K562 (cell line): ENCODE measurements at regions not wholly inside any gene's neighbourhood (a gene's known extent, or its start where the extent isn't known, plus 50 kb on each side); places are given as distances from the start of the nearest gene placed in this dataset.

ENCODE experiments used
- TF ChIP-seq, protein P1 (sequence below): fragments of 250-450 bp; sonication (Bioruptor Pico); IDR thresholded peaks from 2 replicates; pipeline ENCODE4 v1.8.0; 2022; ENCODE audit warnings: inconsistent platforms
- TF ChIP-seq, protein P2 (sequence below): fragments of 250-450 bp; sonication (Bioruptor Pico); IDR thresholded peaks from 2 replicates; pipeline ENCODE4 v1.5.0; 2022; ENCODE audit warnings: mild to moderate bottlenecking
- TF ChIP-seq, protein P3 (sequence below), 2 experiments: fragments of 450-650 bp in 1 of 2; IDR thresholded peaks; 2 replicates each; pipeline ENCODE4 v1.6.1; 2011 to 2017; ENCODE audit warnings: low read depth in 2 of 2, antibody characterized with exemption in 1 of 2, borderline replicate concordance in 1 of 2, low read length in 1 of 2, mild to moderate bottlenecking in 1 of 2, mixed read lengths in 1 of 2; ENCODE audit not compliant: control insufficient read depth in 1 of 2

DNA sequence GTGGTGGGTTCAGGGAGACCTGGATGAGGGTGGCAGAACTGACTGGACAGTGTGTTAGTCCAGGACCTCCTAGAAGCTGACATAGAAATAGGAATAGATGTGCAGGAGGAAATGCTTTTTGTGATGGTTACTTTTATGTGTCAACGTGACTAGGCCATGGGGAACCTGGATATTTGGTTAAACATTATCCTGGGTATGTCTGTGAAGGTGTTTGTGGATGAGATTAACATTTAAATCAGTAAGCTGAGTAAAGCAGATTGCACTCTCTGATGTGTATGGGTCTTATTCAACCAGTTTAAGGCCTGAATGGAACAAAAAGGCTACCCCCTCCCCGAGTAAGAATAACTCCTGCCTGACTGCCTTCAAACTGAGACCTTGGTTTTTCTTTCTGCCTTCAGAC lies 219.3 kb downstream of the DHX35 start (continued):
- TF ChIP-seq, protein P1, sequence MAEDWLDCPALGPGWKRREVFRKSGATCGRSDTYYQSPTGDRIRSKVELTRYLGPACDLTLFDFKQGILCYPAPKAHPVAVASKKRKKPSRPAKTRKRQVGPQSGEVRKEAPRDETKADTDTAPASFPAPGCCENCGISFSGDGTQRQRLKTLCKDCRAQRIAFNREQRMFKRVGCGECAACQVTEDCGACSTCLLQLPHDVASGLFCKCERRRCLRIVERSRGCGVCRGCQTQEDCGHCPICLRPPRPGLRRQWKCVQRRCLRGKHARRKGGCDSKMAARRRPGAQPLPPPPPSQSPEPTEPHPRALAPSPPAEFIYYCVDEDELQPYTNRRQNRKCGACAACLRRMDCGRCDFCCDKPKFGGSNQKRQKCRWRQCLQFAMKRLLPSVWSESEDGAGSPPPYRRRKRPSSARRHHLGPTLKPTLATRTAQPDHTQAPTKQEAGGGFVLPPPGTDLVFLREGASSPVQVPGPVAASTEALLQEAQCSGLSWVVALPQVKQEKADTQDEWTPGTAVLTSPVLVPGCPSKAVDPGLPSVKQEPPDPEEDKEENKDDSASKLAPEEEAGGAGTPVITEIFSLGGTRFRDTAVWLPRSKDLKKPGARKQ (CRISPR knock-in tag): no peak
- TF ChIP-seq, protein P2, sequence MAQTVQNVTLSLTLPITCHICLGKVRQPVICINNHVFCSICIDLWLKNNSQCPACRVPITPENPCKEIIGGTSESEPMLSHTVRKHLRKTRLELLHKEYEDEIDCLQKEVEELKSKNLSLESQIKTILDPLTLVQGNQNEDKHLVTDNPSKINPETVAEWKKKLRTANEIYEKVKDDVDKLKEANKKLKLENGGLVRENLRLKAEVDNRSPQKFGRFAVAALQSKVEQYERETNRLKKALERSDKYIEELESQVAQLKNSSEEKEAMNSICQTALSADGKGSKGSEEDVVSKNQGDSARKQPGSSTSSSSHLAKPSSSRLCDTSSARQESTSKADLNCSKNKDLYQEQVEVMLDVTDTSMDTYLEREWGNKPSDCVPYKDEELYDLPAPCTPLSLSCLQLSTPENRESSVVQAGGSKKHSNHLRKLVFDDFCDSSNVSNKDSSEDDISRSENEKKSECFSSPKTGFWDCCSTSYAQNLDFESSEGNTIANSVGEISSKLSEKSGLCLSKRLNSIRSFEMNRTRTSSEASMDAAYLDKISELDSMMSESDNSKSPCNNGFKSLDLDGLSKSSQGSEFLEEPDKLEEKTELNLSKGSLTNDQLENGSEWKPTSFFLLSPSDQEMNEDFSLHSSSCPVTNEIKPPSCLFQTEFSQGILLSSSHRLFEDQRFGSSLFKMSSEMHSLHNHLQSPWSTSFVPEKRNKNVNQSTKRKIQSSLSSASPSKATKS (CRISPR knock-in tag): no peak
- TF ChIP-seq, protein P3, sequence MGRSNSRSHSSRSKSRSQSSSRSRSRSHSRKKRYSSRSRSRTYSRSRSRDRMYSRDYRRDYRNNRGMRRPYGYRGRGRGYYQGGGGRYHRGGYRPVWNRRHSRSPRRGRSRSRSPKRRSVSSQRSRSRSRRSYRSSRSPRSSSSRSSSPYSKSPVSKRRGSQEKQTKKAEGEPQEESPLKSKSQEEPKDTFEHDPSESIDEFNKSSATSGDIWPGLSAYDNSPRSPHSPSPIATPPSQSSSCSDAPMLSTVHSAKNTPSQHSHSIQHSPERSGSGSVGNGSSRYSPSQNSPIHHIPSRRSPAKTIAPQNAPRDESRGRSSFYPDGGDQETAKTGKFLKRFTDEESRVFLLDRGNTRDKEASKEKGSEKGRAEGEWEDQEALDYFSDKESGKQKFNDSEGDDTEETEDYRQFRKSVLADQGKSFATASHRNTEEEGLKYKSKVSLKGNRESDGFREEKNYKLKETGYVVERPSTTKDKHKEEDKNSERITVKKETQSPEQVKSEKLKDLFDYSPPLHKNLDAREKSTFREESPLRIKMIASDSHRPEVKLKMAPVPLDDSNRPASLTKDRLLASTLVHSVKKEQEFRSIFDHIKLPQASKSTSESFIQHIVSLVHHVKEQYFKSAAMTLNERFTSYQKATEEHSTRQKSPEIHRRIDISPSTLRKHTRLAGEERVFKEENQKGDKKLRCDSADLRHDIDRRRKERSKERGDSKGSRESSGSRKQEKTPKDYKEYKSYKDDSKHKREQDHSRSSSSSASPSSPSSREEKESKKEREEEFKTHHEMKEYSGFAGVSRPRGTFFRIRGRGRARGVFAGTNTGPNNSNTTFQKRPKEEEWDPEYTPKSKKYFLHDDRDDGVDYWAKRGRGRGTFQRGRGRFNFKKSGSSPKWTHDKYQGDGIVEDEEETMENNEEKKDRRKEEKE (IDR thresholded peaks at IDR 0.05; ENCODE audit: borderline replicate concordance in 1 of 2, control insufficient read depth in 1 of 2, low read depth in 2 of 2, low read length in 1 of 2): no peak
